Liver (tissue), 8 donors: ENCODE measurements at regions not wholly inside any gene's neighbourhood (a gene's known extent, or its start where the extent isn't known, plus 50 kb on each side); places are given as distances from the start of the nearest gene placed in this dataset.

Experiments
- DNase-seq: peaks from one replicate; pipeline ENCODE4 v3.0.0-alpha.2; 2017; ENCODE audit warnings: low spot score
- H3K27ac ChIP-seq, 2 donors: one replicate each; pipeline ENCODE4 v1.7.0; 2013; ENCODE audit warnings: inconsistent platforms in 2 of 2, low read length in 2 of 2, control low read depth in 1 of 2, low read depth in 1 of 2, mild to moderate bottlenecking in 1 of 2
- H3K27me3 ChIP-seq, 4 donors: one replicate each; pipeline versions ENCODE4 v1.6.1 to v1.7.0; 2013; ENCODE audit warnings: low read length in 3 of 4, inconsistent platforms in 1 of 4, mild to moderate bottlenecking in 1 of 4, moderate library complexity in 1 of 4; ENCODE audit not compliant: control insufficient read depth in 4 of 4, insufficient read depth in 4 of 4
- H3K36me3 ChIP-seq, 4 donors: one replicate each; pipeline versions ENCODE4 v1.6.1 to v1.7.0; 2013; ENCODE audit warnings: low read length in 3 of 4, mild to moderate bottlenecking in 3 of 4, low read depth in 1 of 4, moderate library complexity in 1 of 4; ENCODE audit not compliant: control insufficient read depth in 4 of 4, insufficient read depth in 3 of 4
- H3K4me1 ChIP-seq, 4 donors: one replicate each; pipeline versions ENCODE4 v1.6.1 to v1.7.0; 2013; ENCODE audit warnings: low read length in 3 of 4, mild to moderate bottlenecking in 3 of 4, moderate library complexity in 1 of 4; ENCODE audit not compliant: control insufficient read depth in 4 of 4, insufficient read depth in 4 of 4
- H3K4me3 ChIP-seq, 3 donors: one replicate each; pipeline versions ENCODE4 v1.6.1 to v1.7.0; 2013; ENCODE audit warnings: low read length in 3 of 3, control low read depth in 1 of 3, low read depth in 1 of 3, mild to moderate bottlenecking in 1 of 3
- H3K9ac ChIP-seq, 2 donors: one replicate each; pipeline ENCODE4 v1.7.0; 2013; ENCODE audit warnings: low read length in 2 of 2, mild to moderate bottlenecking in 2 of 2, moderate library complexity in 2 of 2, control low read depth in 1 of 2, low read depth in 1 of 2
- H3K9me3 ChIP-seq, 4 donors: one replicate each; pipeline versions ENCODE4 v1.6.1 to v1.7.0; 2013; ENCODE audit warnings: low read length in 3 of 4; ENCODE audit not compliant: control insufficient read depth in 4 of 4
- EGR1 ChIP-seq, 2 donors: IDR thresholded peaks; 2 replicates each; pipeline ENCODE4 v1.6.1; 2016 to 2018; ENCODE audit warnings: antibody characterized with exemption in 2 of 2, low read depth in 2 of 2
- FOXA1 ChIP-seq: IDR thresholded peaks from 2 replicates; pipeline ENCODE4 v1.6.1; 2016; ENCODE audit warnings: antibody characterized with exemption
- FOXA2 ChIP-seq: IDR thresholded peaks from 2 replicates; pipeline ENCODE4 v1.6.1; 2016; ENCODE audit warnings: antibody characterized with exemption
- GABPA ChIP-seq, 2 donors: IDR thresholded peaks in 1 of 2; conservative IDR thresholded peaks in 1 of 2; 2 replicates each; pipeline ENCODE4 v1.6.1; 2016; ENCODE audit warnings: antibody characterized with exemption in 2 of 2, mild to moderate bottlenecking in 1 of 2, moderate library complexity in 1 of 2
- HNF4G ChIP-seq: IDR thresholded peaks from 2 replicates; pipeline ENCODE4 v1.6.1; 2016; ENCODE audit warnings: antibody characterized with exemption
- JUND ChIP-seq, 2 donors: IDR thresholded peaks; 2 replicates each; pipeline ENCODE4 v1.6.1; 2016; ENCODE audit warnings: antibody characterized with exemption in 2 of 2
- RAD21 ChIP-seq, 2 donors: IDR thresholded peaks; 2 replicates each; pipeline ENCODE4 v1.6.1; 2016; ENCODE audit warnings: antibody characterized with exemption in 2 of 2, mild to moderate bottlenecking in 2 of 2
- RXRA ChIP-seq, 2 donors: IDR thresholded peaks; 2 replicates each; pipeline ENCODE4 v1.6.1; 2017 to 2018; ENCODE audit warnings: antibody characterized with exemption in 2 of 2, mild to moderate bottlenecking in 1 of 2
- SP1 ChIP-seq: IDR thresholded peaks from 2 replicates; pipeline ENCODE4 v1.6.1; 2018; ENCODE audit warnings: antibody characterized with exemption, mild to moderate bottlenecking
- TAF1 ChIP-seq: conservative IDR thresholded peaks from 2 replicates; pipeline ENCODE4 v1.6.1; 2016; ENCODE audit warnings: antibody characterized with exemption, mild to moderate bottlenecking
- YY1 ChIP-seq: IDR thresholded peaks from 2 replicates; pipeline ENCODE4 v1.6.1; 2016; ENCODE audit warnings: antibody characterized with exemption, mild to moderate bottlenecking
- WGBS: extraction: QIAGEN DNeasy Blood & Tissue Kit; methylation state at CpG from one replicate; pipeline ENCODE4 v1.1.7; 2013; 5-methylcytosine and 5-hydroxymethylcytosine counted together
- TF ChIP-seq, protein P1 (sequence below): fragments of 150-350 bp; IDR thresholded peaks from 2 replicates; pipeline ENCODE4 v1.5.1; 2017; ENCODE audit warnings: improper control_type of control experiment, low read depth, low read length; ENCODE audit not compliant: missing input control
- TF ChIP-seq, protein P2 (sequence below): IDR thresholded peaks from 2 replicates; pipeline ENCODE4 v1.6.1; 2016; ENCODE audit warnings: antibody characterized with exemption
- TF ChIP-seq, protein P3 (sequence below): IDR thresholded peaks from 2 replicates; pipeline ENCODE4 v1.6.1; 2016; ENCODE audit warnings: antibody characterized with exemption
- donor health status: healthy.
- donor health status: healthy.
- donor health status: healthy.
- donor health status: healthy.
- donor health status: healthy.

DNA sequence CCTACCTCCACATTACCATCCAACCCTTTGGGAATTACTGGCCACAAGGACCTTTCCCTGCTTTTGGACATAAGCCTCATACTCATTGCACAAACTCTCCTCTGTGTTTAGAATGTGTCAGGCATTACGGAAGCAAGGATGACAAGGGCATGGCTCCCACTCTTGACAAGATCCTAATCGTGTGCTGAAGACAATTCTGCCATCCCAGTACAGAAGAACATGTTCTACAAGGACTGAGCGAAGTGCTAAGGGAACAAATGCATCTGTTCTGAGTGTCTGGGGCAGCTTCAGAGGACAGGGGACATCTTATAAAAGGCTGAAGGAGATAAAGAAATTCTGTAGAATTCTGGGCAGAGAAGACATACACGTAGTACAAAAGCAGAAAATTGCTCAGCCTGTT lies 378.5 kb upstream of the CAMK1G start (continued):
- TF ChIP-seq, protein P1, sequence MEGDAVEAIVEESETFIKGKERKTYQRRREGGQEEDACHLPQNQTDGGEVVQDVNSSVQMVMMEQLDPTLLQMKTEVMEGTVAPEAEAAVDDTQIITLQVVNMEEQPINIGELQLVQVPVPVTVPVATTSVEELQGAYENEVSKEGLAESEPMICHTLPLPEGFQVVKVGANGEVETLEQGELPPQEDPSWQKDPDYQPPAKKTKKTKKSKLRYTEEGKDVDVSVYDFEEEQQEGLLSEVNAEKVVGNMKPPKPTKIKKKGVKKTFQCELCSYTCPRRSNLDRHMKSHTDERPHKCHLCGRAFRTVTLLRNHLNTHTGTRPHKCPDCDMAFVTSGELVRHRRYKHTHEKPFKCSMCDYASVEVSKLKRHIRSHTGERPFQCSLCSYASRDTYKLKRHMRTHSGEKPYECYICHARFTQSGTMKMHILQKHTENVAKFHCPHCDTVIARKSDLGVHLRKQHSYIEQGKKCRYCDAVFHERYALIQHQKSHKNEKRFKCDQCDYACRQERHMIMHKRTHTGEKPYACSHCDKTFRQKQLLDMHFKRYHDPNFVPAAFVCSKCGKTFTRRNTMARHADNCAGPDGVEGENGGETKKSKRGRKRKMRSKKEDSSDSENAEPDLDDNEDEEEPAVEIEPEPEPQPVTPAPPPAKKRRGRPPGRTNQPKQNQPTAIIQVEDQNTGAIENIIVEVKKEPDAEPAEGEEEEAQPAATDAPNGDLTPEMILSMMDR = no peak
- TF ChIP-seq SP1 (no peak), JUND (IDR thresholded peaks at IDR 0.05) (no peak), FOXA2 (no peak), HNF4G (no peak), RXRA (IDR thresholded peaks at IDR 0.05) (no peak), TAF1 (no peak), FOXA1 (no peak), RAD21 (IDR thresholded peaks at IDR 0.05) (no peak), YY1 (no peak), EGR1 (IDR thresholded peaks at IDR 0.05; ENCODE audit: low read depth in 2 of 2) (no peak)
- TF ChIP-seq, protein P2, sequence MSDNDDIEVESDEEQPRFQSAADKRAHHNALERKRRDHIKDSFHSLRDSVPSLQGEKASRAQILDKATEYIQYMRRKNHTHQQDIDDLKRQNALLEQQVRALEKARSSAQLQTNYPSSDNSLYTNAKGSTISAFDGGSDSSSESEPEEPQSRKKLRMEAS = no peak
- TF ChIP-seq, protein P3, sequence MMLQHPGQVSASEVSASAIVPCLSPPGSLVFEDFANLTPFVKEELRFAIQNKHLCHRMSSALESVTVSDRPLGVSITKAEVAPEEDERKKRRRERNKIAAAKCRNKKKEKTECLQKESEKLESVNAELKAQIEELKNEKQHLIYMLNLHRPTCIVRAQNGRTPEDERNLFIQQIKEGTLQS = no peak

DNA sequence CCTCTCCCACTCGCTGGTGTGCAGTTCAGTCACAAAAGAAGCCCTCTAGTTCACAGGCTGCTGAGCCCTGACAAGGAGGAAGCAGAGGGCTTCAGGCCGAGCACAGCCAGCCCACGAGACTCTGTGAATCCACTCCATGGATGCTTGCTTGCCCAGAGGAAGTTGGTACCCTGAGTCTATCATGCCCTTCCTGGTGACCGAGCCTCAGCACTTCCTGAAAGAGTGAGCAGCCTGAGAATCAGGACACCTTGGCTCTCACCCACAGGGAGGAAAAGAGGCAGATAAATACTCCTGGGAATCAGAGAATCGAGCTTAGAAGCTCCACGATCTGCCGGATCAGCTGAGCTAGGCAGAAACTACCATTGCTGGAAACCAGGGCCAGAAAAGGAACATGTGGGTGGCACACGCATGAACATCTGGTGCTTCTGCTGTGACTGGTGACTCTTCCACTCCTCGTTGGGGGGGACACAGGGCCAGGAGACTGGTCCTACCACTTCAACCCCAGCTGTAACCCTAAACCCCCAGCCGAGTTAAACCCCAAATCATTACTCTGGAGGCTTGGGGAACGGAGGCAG lies 376.3 kb upstream of the CAMK1G start:
- Histone ChIP-seq H3K36me3 (no peaks in the 10 kb centered on the region), H3K27me3 (peaks cover 2 to 24% (median 9%) of the 10 kb centered on the region in 4 donors), H3K27ac (no peak overlapping the region), H3K9ac (peak overlapping the region in 1 of 2 donors; percentile 3), H3K4me3 (peak overlapping the region in 1 of 3 donors; percentile 29), H3K4me1 (peaks cover 0 to 9% (median 4%) of the 10 kb centered on the region in 4 donors), H3K9me3 (no peaks in the 10 kb centered on the region)
- DNase-seq = no peak
- 50% methylated on average over 11 of the region's 11 CpGs for WGBS
- TF ChIP-seq GABPA (IDR thresholded peaks at IDR 0.05 in 1 of 2, conservative IDR thresholded peaks at IDR 0.05 in 1 of 2) (no peak), JUND (IDR thresholded peaks at IDR 0.05) (no peak), RAD21 (IDR thresholded peaks at IDR 0.05) (no peak), RXRA (IDR thresholded peaks at IDR 0.05) (no peak)
- TF ChIP-seq, protein P1 = no peak

DNA sequence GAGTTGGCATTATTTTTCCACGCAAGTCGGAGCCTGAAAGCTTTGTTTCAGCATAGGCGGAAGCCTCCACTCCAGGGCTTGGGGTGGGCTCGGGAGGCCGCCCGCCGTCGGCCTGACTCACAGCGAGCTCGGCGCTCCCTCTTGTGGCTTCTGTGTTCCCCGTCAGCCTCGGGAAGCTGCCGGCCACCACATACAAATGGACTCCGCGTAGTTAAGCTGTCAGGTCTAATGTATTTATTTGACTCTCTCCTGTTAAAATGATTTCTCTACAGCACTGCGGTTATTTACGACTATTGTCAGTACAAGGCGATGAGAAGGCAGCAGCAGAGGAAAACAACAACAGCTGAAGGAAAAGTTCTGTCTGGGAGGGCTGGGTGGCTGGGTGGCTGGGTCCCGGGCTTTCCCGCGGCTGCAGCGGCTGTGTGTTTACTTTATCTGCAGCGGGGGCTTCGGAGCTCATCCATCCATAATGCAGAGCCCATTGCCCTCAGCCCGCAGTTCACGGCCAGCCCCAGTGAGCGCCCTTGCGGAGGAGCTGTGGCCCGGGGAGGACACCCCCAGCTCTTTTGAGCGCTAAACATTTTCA lies 375.7 kb upstream of the CAMK1G start:
- peak overlapping the region in 1 of 3 donors; percentile 29 for H3K4me3 ChIP-seq
- no peaks in the 10 kb centered on the region for H3K36me3 ChIP-seq
- DNase-seq = peak; percentile 51
- H3K9ac ChIP-seq = peak overlapping the region in 1 of 2 donors; percentile 3
- H3K9me3 ChIP-seq = no peaks in the 10 kb centered on the region
- TF ChIP-seq YY1 (peak; percentile 55), TAF1 (no peak), RAD21 (IDR thresholded peaks at IDR 0.05) (peak; percentile 86 to 89), GABPA (IDR thresholded peaks at IDR 0.05 in 1 of 2, conservative IDR thresholded peaks at IDR 0.05 in 1 of 2) (no peak)
- TF ChIP-seq, protein P1 = peak; percentile 71
- H3K4me1 ChIP-seq = peaks cover 0 to 9% (median 4%) of the 10 kb centered on the region in 4 donors
- H3K27ac ChIP-seq = no peak overlapping the region
- 3% methylated on average over 31 of the region's 31 CpGs for WGBS
- H3K27me3 ChIP-seq = peaks cover 2 to 24% (median 9%) of the 10 kb centered on the region in 4 donors
